Suprapubic skin (tissue), 4 donors: ENCODE measurements at regions not wholly inside any gene's neighbourhood (a gene's known extent, or its start where the extent isn't known, plus 50 kb on each side); places are given as distances from the start of the nearest gene placed in this dataset.

ENCODE experiments used
- CTCF ChIP-seq, 2 donors: fragments of 200-600 bp in 1 of 2; fragments of 450-650 bp in 1 of 2; sonication (generic) in 1 of 2; IDR thresholded peaks; one replicate each; pipeline ENCODE4 v1.5.1; 2016 to 2019; ENCODE audit warnings: antibody characterized with exemption in 2 of 2, mild to moderate bottlenecking in 1 of 2, moderate library complexity in 1 of 2
- EP300 ChIP-seq: sonication (generic); formaldehyde crosslinking; IDR thresholded peaks from one replicate; pipeline ENCODE4 v1.6.1; 2017; ENCODE audit warnings: antibody characterized with exemption
- POLR2A ChIP-seq, 2 donors: fragments of 450-650 bp; IDR thresholded peaks; one replicate each; pipeline ENCODE4 v1.6.1; 2017; ENCODE audit warnings: antibody characterized with exemption in 2 of 2, mild to moderate bottlenecking in 2 of 2, moderate library complexity in 2 of 2
- POLR2AphosphoS5 ChIP-seq, 3 donors: sonication (generic); formaldehyde crosslinking; IDR thresholded peaks; one replicate each; pipeline ENCODE4 v1.6.1; 2017; ENCODE audit warnings: antibody characterized with exemption in 3 of 3

GRCh38 chr3:106435899-106436453, 567.2 kb upstream of the CBLB start:
- TF ChIP-seq CTCF (IDR thresholded peaks at IDR 0.05) (no peak), POLR2A (IDR thresholded peaks at IDR 0.05) (no peak), EP300 (no peak), POLR2AphosphoS5 (IDR thresholded peaks at IDR 0.05) (no peak)
